Endodermal cell (in vitro differentiated cells): ENCODE measurements at regions not wholly inside any gene's neighbourhood (a gene's known extent, or its start where the extent isn't known, plus 50 kb on each side); places are given as distances from the start of the nearest gene placed in this dataset.

ENCODE experiments used
- DNase-seq: peaks from one replicate; pipeline ENCODE4 v3.0.0-alpha.2; 2017
- H3K27ac ChIP-seq: 2 replicates; pipeline ENCODE4 v1.5.1; 2013; ENCODE audit warnings: mild to moderate bottlenecking, low read depth, low read length, moderate library complexity
- H3K27me3 ChIP-seq: 2 replicates; pipeline ENCODE4 v1.6.1; 2013; ENCODE audit warnings: mild to moderate bottlenecking, low read length, moderate library complexity; ENCODE audit not compliant: insufficient read depth, control insufficient read depth, poor library complexity, severe bottlenecking
- H3K36me3 ChIP-seq: 2 replicates; pipeline ENCODE4 v1.7.0; 2013; ENCODE audit warnings: mild to moderate bottlenecking, low read length, moderate library complexity; ENCODE audit not compliant: control insufficient read depth, insufficient read depth
- H3K4me1 ChIP-seq: one replicate; pipeline ENCODE4 v1.7.0; 2013; ENCODE audit warnings: low read length; ENCODE audit not compliant: control insufficient read depth, insufficient read depth
- H3K4me3 ChIP-seq: 2 replicates; pipeline ENCODE4 v1.5.1; 2013; ENCODE audit warnings: mild to moderate bottlenecking, low read length, moderate library complexity
- H3K9ac ChIP-seq: 2 replicates; pipeline ENCODE4 v1.6.1; 2013; ENCODE audit warnings: mild to moderate bottlenecking, low read length, moderate library complexity; ENCODE audit not compliant: poor library complexity, severe bottlenecking; ENCODE audit errors: extremely low read depth
- H3K9me3 ChIP-seq: 2 replicates; pipeline ENCODE4 v1.6.1; 2013; ENCODE audit warnings: mild to moderate bottlenecking, low read length, moderate library complexity; ENCODE audit not compliant: control insufficient read depth
- H3K27ac Mint-ChIP-seq: 2 replicates; pipeline ENCODE4 v1.8.0; 2020; ENCODE audit warnings: mixed read lengths
- H3K27me3 Mint-ChIP-seq: 2 replicates; pipeline ENCODE4 v1.8.0; 2021; ENCODE audit warnings: mild to moderate bottlenecking, mixed read lengths; ENCODE audit not compliant: insufficient read depth
- H3K36me3 Mint-ChIP-seq: 2 replicates; pipeline ENCODE4 v1.8.0; 2020; ENCODE audit warnings: low read depth, mixed read lengths
- H3K4me1 Mint-ChIP-seq: 2 replicates; pipeline ENCODE4 v1.8.0; 2020; ENCODE audit warnings: mixed read lengths
- H3K4me3 Mint-ChIP-seq: 2 replicates; pipeline ENCODE4 v1.8.0; 2020; ENCODE audit warnings: mild to moderate bottlenecking, moderate library complexity, mixed read lengths
- H3K9me3 Mint-ChIP-seq: 2 replicates; pipeline ENCODE4 v1.8.0; 2020; ENCODE audit warnings: mild to moderate bottlenecking, mixed read lengths
- WGBS, 2 experiments: methylation state at CpG; one replicate each; pipeline versions ENCODE4 v1.1.5 to v1.1.7; 2013; ENCODE audit warnings: missing lambda C conversion rate in 2 of 2, mixed read lengths in 1 of 2; ENCODE audit not compliant: insufficient coverage in 1 of 2, insufficient read length in 1 of 2; 5-methylcytosine and 5-hydroxymethylcytosine counted together
- TF ChIP-seq, protein P1 (sequence below): fragments of 200-600 bp; sonication (generic); conservative IDR thresholded peaks from 2 replicates; pipeline ENCODE4 v1.5.0; 2021; ENCODE audit warnings: antibody characterized with exemption, mild to moderate bottlenecking

GRCh38 chr1:177479600-177479999, 308.8 kb downstream of the BRINP2 start:
- Histone ChIP-seq H3K9me3 (no peaks in the 10 kb centered on the region), H3K27me3 (no peaks in the 10 kb centered on the region), H3K4me1 (no peaks in the 10 kb centered on the region), H3K9ac (no peak overlapping the region), H3K36me3 (no peaks in the 10 kb centered on the region), H3K4me3 (no peak overlapping the region), H3K27ac (no peak overlapping the region)
- TF ChIP-seq, protein P1, sequence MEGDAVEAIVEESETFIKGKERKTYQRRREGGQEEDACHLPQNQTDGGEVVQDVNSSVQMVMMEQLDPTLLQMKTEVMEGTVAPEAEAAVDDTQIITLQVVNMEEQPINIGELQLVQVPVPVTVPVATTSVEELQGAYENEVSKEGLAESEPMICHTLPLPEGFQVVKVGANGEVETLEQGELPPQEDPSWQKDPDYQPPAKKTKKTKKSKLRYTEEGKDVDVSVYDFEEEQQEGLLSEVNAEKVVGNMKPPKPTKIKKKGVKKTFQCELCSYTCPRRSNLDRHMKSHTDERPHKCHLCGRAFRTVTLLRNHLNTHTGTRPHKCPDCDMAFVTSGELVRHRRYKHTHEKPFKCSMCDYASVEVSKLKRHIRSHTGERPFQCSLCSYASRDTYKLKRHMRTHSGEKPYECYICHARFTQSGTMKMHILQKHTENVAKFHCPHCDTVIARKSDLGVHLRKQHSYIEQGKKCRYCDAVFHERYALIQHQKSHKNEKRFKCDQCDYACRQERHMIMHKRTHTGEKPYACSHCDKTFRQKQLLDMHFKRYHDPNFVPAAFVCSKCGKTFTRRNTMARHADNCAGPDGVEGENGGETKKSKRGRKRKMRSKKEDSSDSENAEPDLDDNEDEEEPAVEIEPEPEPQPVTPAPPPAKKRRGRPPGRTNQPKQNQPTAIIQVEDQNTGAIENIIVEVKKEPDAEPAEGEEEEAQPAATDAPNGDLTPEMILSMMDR = no peak
- Mint-ChIP-seq H3K27ac (no peak overlapping the region), H3K36me3 (no peaks in the 10 kb centered on the region), H3K4me3 (no peak overlapping the region), H3K9me3 (no peaks in the 10 kb centered on the region), H3K4me1 (no peaks in the 10 kb centered on the region), H3K27me3 (peaks cover 7% of the 10 kb centered on the region)
- no peak for DNase-seq
- WGBS, 2 experiments = 80 to 84% methylated on average over 3 to 7 of the region's 7 CpGs

- H3K27ac ChIP-seq = no peak overlapping the region
- H3K27me3 ChIP-seq = no peaks in the 10 kb centered on the region
- no peak overlapping the region for H3K9ac ChIP-seq
- Mint-ChIP-seq H3K36me3 (no peaks in the 10 kb centered on the region), H3K27me3 (peaks cover 7% of the 10 kb centered on the region), H3K9me3 (no peaks in the 10 kb centered on the region), H3K27ac (no peak overlapping the region), H3K4me1 (no peaks in the 10 kb centered on the region), H3K4me3 (no peak overlapping the region)
- WGBS, 2 experiments = 86 to 100% methylated on average over 2 of the region's 2 CpGs
- H3K36me3 ChIP-seq = no peaks in the 10 kb centered on the region
- no peak for DNase-seq
- TF ChIP-seq, protein P1 = no peak
- H3K9me3 ChIP-seq = no peaks in the 10 kb centered on the region
- H3K4me1 ChIP-seq = no peaks in the 10 kb centered on the region
- H3K4me3 ChIP-seq = no peak overlapping the region
Measured at GRCh38 chr1:177476676-177477075, 305.9 kb downstream of the BRINP2 start.

GRCh38 chr1:177472567-177472966, 301.8 kb downstream of the BRINP2 start:
- Histone ChIP-seq H3K4me1 (no peaks in the 10 kb centered on the region), H3K36me3 (no peaks in the 10 kb centered on the region), H3K4me3 (no peak overlapping the region), H3K9me3 (no peaks in the 10 kb centered on the region), H3K27me3 (no peaks in the 10 kb centered on the region), H3K9ac (no peak overlapping the region), H3K27ac (no peak overlapping the region)
- Mint-ChIP-seq H3K4me1 (no peaks in the 10 kb centered on the region), H3K27me3 (peaks cover 4% of the 10 kb centered on the region), H3K27ac (no peak overlapping the region), H3K9me3 (no peaks in the 10 kb centered on the region), H3K36me3 (no peaks in the 10 kb centered on the region), H3K4me3 (no peak overlapping the region)
- 83 to 95% methylated on average over 1 of the region's 1 CpG for WGBS, 2 experiments
- no peak for DNase-seq
- TF ChIP-seq, protein P1 = no peak
